ENCODE measurements at regions not wholly inside any gene's neighbourhood (a gene's known extent, or its start where the extent isn't known, plus 50 kb on each side); places are given as distances from the start of the nearest gene placed in this dataset.

GRCh38 chr3:28109829-28110228 lies 131.6 kb upstream of the CMC1 start:
- no peak overlapping the region for H2AFZ ChIP-seq (ENCODE audit: insufficient read depth, low read depth, low read length, poor library complexity, severe bottlenecking)
- H3K79me2 ChIP-seq (ENCODE audit: insufficient read depth, low read length), result no peaks in the 10 kb centered on the region
- H3K27ac ChIP-seq (ENCODE audit: low read depth in 1 of 2, low read length in 2 of 2), result no peak overlapping the region
- H3K36me3 ChIP-seq (replicated peaks in 1 of 2; ENCODE audit: control insufficient read depth in 1 of 2, insufficient read depth in 2 of 2, low read length in 2 of 2), result no peaks in the 10 kb centered on the region
- no peak for DNase-seq
- Mint-ChIP-seq H3K4me1 (no peaks in the 10 kb centered on the region), H3K4me3 (no peak overlapping the region), H3K9me3 (peaks cover 0 to 3% (median 2%) of the 10 kb centered on the region in 7 donors), H3K27me3 (ENCODE audit: low read depth in 3 of 3) (peaks cover 0 to 2% (median under 1%) of the 10 kb centered on the region in 3 donors), H3K27ac (no peak overlapping the region), H3K36me3 (no peaks in the 10 kb centered on the region)
- H3K9ac ChIP-seq (ENCODE audit: insufficient read depth, low read length, poor library complexity, severe bottlenecking), result no peak overlapping the region
- H3K4me2 ChIP-seq (replicated peaks; ENCODE audit: extremely low read depth, low read length, poor library complexity, severe bottlenecking), result no peak overlapping the region
- WGBS (ENCODE audit: insufficient coverage), result no CpG with 5 or more reads among the region's 2 CpGs
- H3K27me3 ChIP-seq (ENCODE audit: control insufficient read depth in 2 of 2, insufficient read depth in 2 of 2, low read length in 2 of 2), result no peaks in the 10 kb centered on the region
- no peaks in the 10 kb centered on the region for H3K9me3 ChIP-seq (replicated peaks in 1 of 2; ENCODE audit: control insufficient read depth in 1 of 2, insufficient read depth in 1 of 2, low read length in 2 of 2)
- H3K4me3 ChIP-seq (replicated peaks in 1 of 3; ENCODE audit: low read depth in 2 of 3, low read length in 3 of 3), result no peak overlapping the region
- no peak for TF ChIP-seq CTCF (IDR thresholded peaks at IDR 0.05)
- intact Hi-C loops (cut with micrococcal nuclease), result no loop called here
- no peaks in the 10 kb centered on the region for H3K4me1 ChIP-seq (ENCODE audit: control insufficient read depth in 1 of 2, insufficient read depth in 2 of 2, low read length in 2 of 2)
- H4K20me1 ChIP-seq (ENCODE audit: insufficient read depth, low read length), result no peaks in the 10 kb centered on the region

DNA sequence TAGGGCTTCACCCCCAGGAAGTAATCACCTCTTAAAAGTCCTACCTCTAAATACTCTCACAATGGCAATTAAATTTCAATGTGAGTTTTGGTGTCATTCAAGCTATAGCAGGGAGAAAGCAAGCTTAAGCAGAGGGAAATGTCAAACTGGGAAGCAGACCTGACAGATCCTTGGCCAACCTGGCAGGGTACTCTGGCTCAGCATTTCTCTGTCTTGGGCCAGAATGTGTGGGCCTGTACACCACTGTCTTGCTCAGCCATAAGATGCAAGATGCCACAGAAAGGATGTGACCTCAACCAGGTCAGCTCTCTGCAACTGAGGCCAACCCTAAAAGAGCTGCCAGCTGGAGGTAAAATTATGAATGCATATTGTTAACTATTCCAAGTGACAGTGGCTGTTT lies 130.6 kb upstream of the CMC1 start:
- no peak for TF ChIP-seq CTCF (IDR thresholded peaks at IDR 0.05)
- peaks cover 0 to 4% (median 2%) of the 10 kb centered on the region in 7 donors for H3K9me3 Mint-ChIP-seq
- no peaks in the 10 kb centered on the region for H3K4me1 Mint-ChIP-seq
- Histone ChIP-seq H3K4me1 (ENCODE audit: control insufficient read depth in 1 of 2, insufficient read depth in 2 of 2, low read length in 2 of 2) (no peaks in the 10 kb centered on the region), H3K27ac (ENCODE audit: low read depth in 1 of 2, low read length in 2 of 2) (no peak overlapping the region), H3K27me3 (ENCODE audit: control insufficient read depth in 2 of 2, insufficient read depth in 2 of 2, low read length in 2 of 2) (no peaks in the 10 kb centered on the region), H3K4me3 (replicated peaks in 1 of 3; ENCODE audit: low read depth in 2 of 3, low read length in 3 of 3) (no peak overlapping the region), H2AFZ (ENCODE audit: insufficient read depth, low read depth, low read length, poor library complexity, severe bottlenecking) (no peak overlapping the region), H3K9ac (ENCODE audit: insufficient read depth, low read length, poor library complexity, severe bottlenecking) (no peak overlapping the region), H3K79me2 (ENCODE audit: insufficient read depth, low read length) (no peaks in the 10 kb centered on the region), H4K20me1 (ENCODE audit: insufficient read depth, low read length) (no peaks in the 10 kb centered on the region), H3K36me3 (replicated peaks in 1 of 2; ENCODE audit: control insufficient read depth in 1 of 2, insufficient read depth in 2 of 2, low read length in 2 of 2) (no peaks in the 10 kb centered on the region), H3K9me3 (replicated peaks in 1 of 2; ENCODE audit: control insufficient read depth in 1 of 2, insufficient read depth in 1 of 2, low read length in 2 of 2) (no peaks in the 10 kb centered on the region), H3K4me2 (replicated peaks; ENCODE audit: extremely low read depth, low read length, poor library complexity, severe bottlenecking) (no peak overlapping the region)
- peaks cover 0 to 2% (median 1%) of the 10 kb centered on the region in 3 donors for H3K27me3 Mint-ChIP-seq (ENCODE audit: low read depth in 3 of 3)
- H3K36me3 Mint-ChIP-seq, result no peaks in the 10 kb centered on the region
- intact Hi-C loops (cut with micrococcal nuclease), result no loop called here
- DNase-seq, result no peak
- H3K4me3 Mint-ChIP-seq, result no peak overlapping the region
- H3K27ac Mint-ChIP-seq, result no peak overlapping the region
